Endothelial cell of umbilical vein (primary cell): ENCODE measurements at regions not wholly inside any gene's neighbourhood (a gene's known extent, or its start where the extent isn't known, plus 50 kb on each side); places are given as distances from the start of the nearest gene placed in this dataset.
"Not testable (repeated sequence)": the region's sequence is repeated elsewhere in the genome, so short reads cannot be mapped to it uniquely, and the experiment has no call there.

Experiments
- BruUV-seq: library from RNA; stranded (reverse); fragments of 400-500 nt; replicated peaks from 2 replicates; lab custom pipeline; 2021; lab: Mats Ljungman, UMichigan
- CTCF ChIA-PET: fragments of 300-600, 350-600 bp; sonication (Branson Sonifier 250); formaldehyde crosslinking; loops from one replicate; lab custom pipeline; 2021; ENCODE audit warnings: antibody characterized with exemption, inconsistent platforms; lab: Charles Lee
- POLR2A ChIA-PET: fragments of 300-600, 350-600 bp; sonication (Branson Sonifier 250); formaldehyde crosslinking; loops from one replicate; lab custom pipeline; 2021; ENCODE audit warnings: antibody characterized with exemption, inconsistent platforms; lab: Charles Lee
- DNase-seq: peaks from one replicate; pipeline ENCODE4 v3.0.0-alpha.2; 2011; ENCODE audit warnings: low read depth, low spot score
- FAIRE-seq: peaks from 2 replicates; lab custom pipeline; 2011; peaks lifted over from hg19 to GRCh38; lab: Jason Lieb, UNC
- H2AFZ ChIP-seq: 2 replicates; pipeline ENCODE4 v1.6.0; 2012; ENCODE audit warnings: low read depth, low read length, control low read depth, inconsistent platforms
- H3K27ac ChIP-seq: 2 replicates; pipeline ENCODE4 v1.5.1; 2011; ENCODE audit warnings: low read depth, mild to moderate bottlenecking, control low read depth, low read length, moderate library complexity; ENCODE audit not compliant: insufficient read depth
- H3K27me3 ChIP-seq, 2 experiments: 2 replicates each; pipeline versions ENCODE4 v1.6.0 to v1.6.1; 2011; ENCODE audit warnings: low read length in 2 of 2, mixed read lengths in 1 of 2; ENCODE audit not compliant: control insufficient read depth in 2 of 2, insufficient read depth in 2 of 2
- H3K36me3 ChIP-seq, 2 experiments: 2 replicates in 1 of 2; 3 replicates in 1 of 2; pipeline ENCODE4 v1.5.1; 2011; ENCODE audit warnings: low read length in 2 of 2, mild to moderate bottlenecking in 1 of 2, moderate library complexity in 1 of 2; ENCODE audit not compliant: control insufficient read depth in 2 of 2, insufficient read depth in 2 of 2; ENCODE audit errors: extremely low read depth in 1 of 2
- H3K4me1 ChIP-seq: 3 replicates; pipeline ENCODE4 v1.5.1; 2011; ENCODE audit warnings: mild to moderate bottlenecking, low read length; ENCODE audit not compliant: control insufficient read depth, insufficient read depth; ENCODE audit errors: extremely low read depth
- H3K4me2 ChIP-seq: 2 replicates; pipeline ENCODE4 v1.6.1; 2011; ENCODE audit warnings: low read length, control low read depth, mixed read lengths; ENCODE audit not compliant: insufficient read depth
- H3K4me3 ChIP-seq, 3 experiments: fragments of 200-600 bp in 1 of 3; sonication (generic), shearing (Covaris generic) in 1 of 3; replicated peaks in 1 of 3; 2 replicates each; pipeline ENCODE4 v1.5.1; 2011 to 2016; ENCODE audit warnings: control low read depth in 3 of 3, low read length in 3 of 3, mild to moderate bottlenecking in 2 of 3, inconsistent platforms in 1 of 3, low read depth in 1 of 3, moderate library complexity in 1 of 3; ENCODE audit not compliant: insufficient read depth in 1 of 3
- H3K79me2 ChIP-seq: 2 replicates; pipeline ENCODE4 v1.6.0; 2012; ENCODE audit warnings: low read length, inconsistent platforms; ENCODE audit not compliant: control insufficient read depth, insufficient read depth
- H3K9ac ChIP-seq: replicated peaks from 2 replicates; pipeline ENCODE3; 2011; ENCODE audit warnings: low read length, control low read depth; ENCODE audit not compliant: insufficient read depth; ENCODE audit errors: extremely low read depth
- H3K9me1 ChIP-seq: replicated peaks from 3 replicates; pipeline ENCODE4 v1.6.0; 2011; ENCODE audit warnings: mild to moderate bottlenecking, low read length; ENCODE audit not compliant: control insufficient read depth, insufficient read depth; ENCODE audit errors: extremely low read depth
- H3K9me3 ChIP-seq: replicated peaks from 2 replicates; pipeline ENCODE4 v1.5.1; 2012; ENCODE audit warnings: low read length, inconsistent platforms; ENCODE audit not compliant: control insufficient read depth, insufficient read depth
- H4K20me1 ChIP-seq: replicated peaks from 2 replicates; pipeline ENCODE3; 2011; ENCODE audit warnings: mild to moderate bottlenecking, low read length; ENCODE audit not compliant: control insufficient read depth, insufficient read depth; ENCODE audit errors: extremely low read depth
- dilution Hi-C: fragments of 300-500 bp; cut with MboI; formaldehyde crosslinking; loops from one replicate; pipeline ENCODE4 v1.15.0; 2019; ENCODE audit warnings: low sequenced_read_pairs; ENCODE audit not compliant: extremely low pct_ligation_motif_present
- intact Hi-C: fragments of 100-400 bp; cut with micrococcal nuclease; formaldehyde crosslinking; loops from one replicate; pipeline ENCODE4 v1.10.0; 2022

- H3K9me1 ChIP-seq, H3K36me3 ChIP-seq, H3K27me3 ChIP-seq, H3K79me2 ChIP-seq, dilution Hi-C loops, POLR2A ChIA-PET, H3K27ac ChIP-seq, H3K9ac ChIP-seq, H3K4me2 ChIP-seq, intact Hi-C loops, H3K9me3 ChIP-seq, H4K20me1 ChIP-seq, BruUV-seq, H3K4me3 ChIP-seq, H2AFZ ChIP-seq, CTCF ChIA-PET, DNase-seq, H3K4me1 ChIP-seq, FAIRE-seq: not testable (repeated sequence)
These were observed 156.6 kb downstream of the NPIPA7 start for GRCh38 chr16:16535565-16535964.

- H3K9ac ChIP-seq, H4K20me1 ChIP-seq, BruUV-seq, intact Hi-C loops, dilution Hi-C loops, H3K9me1 ChIP-seq, H3K4me2 ChIP-seq, CTCF ChIA-PET, DNase-seq, H3K4me1 ChIP-seq, H3K27ac ChIP-seq, FAIRE-seq, H2AFZ ChIP-seq, H3K79me2 ChIP-seq, H3K27me3 ChIP-seq, H3K36me3 ChIP-seq, POLR2A ChIA-PET, H3K9me3 ChIP-seq, H3K4me3 ChIP-seq: not testable (repeated sequence)
These were observed 157.2 kb downstream of the NPIPA7 start for GRCh38 chr16:16536151-16536550.

- H3K79me2 ChIP-seq, H3K4me1 ChIP-seq, DNase-seq, H4K20me1 ChIP-seq, H3K27me3 ChIP-seq, CTCF ChIA-PET, H3K9me1 ChIP-seq, H3K4me2 ChIP-seq, intact Hi-C loops, H2AFZ ChIP-seq, dilution Hi-C loops, BruUV-seq, H3K9me3 ChIP-seq, POLR2A ChIA-PET, H3K4me3 ChIP-seq, H3K36me3 ChIP-seq, H3K27ac ChIP-seq, H3K9ac ChIP-seq, FAIRE-seq: not testable (repeated sequence)
These were observed 170.8 kb downstream of the NPIPA7 start for GRCh38 chr16:16549710-16550109.

- H3K9me3 ChIP-seq, POLR2A ChIA-PET, BruUV-seq, dilution Hi-C loops, FAIRE-seq, H3K9ac ChIP-seq, H3K27me3 ChIP-seq, H3K36me3 ChIP-seq, H3K4me1 ChIP-seq, H2AFZ ChIP-seq, intact Hi-C loops, DNase-seq, CTCF ChIA-PET, H3K4me2 ChIP-seq, H3K9me1 ChIP-seq, H4K20me1 ChIP-seq, H3K79me2 ChIP-seq, H3K4me3 ChIP-seq, H3K27ac ChIP-seq: not testable (repeated sequence)
These were observed 171.9 kb downstream of the NPIPA7 start for GRCh38 chr16:16550824-16551223.
